HEK293 (cell line): ENCODE measurements at regions not wholly inside any gene's neighbourhood (a gene's known extent, or its start where the extent isn't known, plus 50 kb on each side); places are given as distances from the start of the nearest gene placed in this dataset.
A peak's percentile ranks its signal among the peaks of the same experiment; 100 is the strongest.

ENCODE experiments used
- BCL11A ChIP-seq: fragments of 450-650 bp; formaldehyde crosslinking; IDR thresholded peaks from 2 replicates; pipeline ENCODE4 v1.5.1; 2016; ENCODE audit warnings: low read depth, missing biosample characterization, missing genetic modification characterization
- OSR2 ChIP-seq: fragments of 450-650 bp; formaldehyde crosslinking; IDR thresholded peaks from 2 replicates; pipeline ENCODE4 v1.5.1; 2016; ENCODE audit warnings: missing biosample characterization, missing genetic modification characterization
- PRDM10 ChIP-seq: fragments of 450-650 bp; formaldehyde crosslinking; IDR thresholded peaks from 2 replicates; pipeline ENCODE4 v1.5.1; 2016; ENCODE audit warnings: missing biosample characterization, missing genetic modification characterization
- SALL2 ChIP-seq: fragments of 450-650 bp; formaldehyde crosslinking; IDR thresholded peaks from 2 replicates; pipeline ENCODE4 v1.5.0; 2017; ENCODE audit warnings: missing biosample characterization, mild to moderate bottlenecking, missing genetic modification characterization, borderline replicate concordance
- SCRT1 ChIP-seq: fragments of 450-650 bp; formaldehyde crosslinking; IDR thresholded peaks from 2 replicates; pipeline ENCODE4 v1.5.1; 2016; ENCODE audit warnings: missing biosample characterization, missing genetic modification characterization, borderline replicate concordance
- SP7 ChIP-seq: fragments of 450-650 bp; formaldehyde crosslinking; IDR thresholded peaks from 2 replicates; pipeline ENCODE4 v1.5.1; 2016; ENCODE audit warnings: missing biosample characterization, missing genetic modification characterization
- ZBTB11 ChIP-seq: fragments of 450-650 bp; formaldehyde crosslinking; conservative IDR thresholded peaks from 2 replicates; pipeline ENCODE4 v1.5.1; 2016; ENCODE audit warnings: low read depth, missing biosample characterization, missing genetic modification characterization
- ZBTB20 ChIP-seq: fragments of 450-650 bp; formaldehyde crosslinking; IDR thresholded peaks from 2 replicates; pipeline ENCODE4 v1.5.1; 2016; ENCODE audit warnings: missing biosample characterization, missing genetic modification characterization
- ZNF157 ChIP-seq: fragments of 450-650 bp; formaldehyde crosslinking; IDR thresholded peaks from 2 replicates; pipeline ENCODE4 v1.5.1; 2016; ENCODE audit warnings: missing biosample characterization, missing genetic modification characterization
- ZNF2 ChIP-seq: fragments of 450-650 bp; formaldehyde crosslinking; IDR thresholded peaks from 2 replicates; pipeline ENCODE4 v1.5.1; 2016; ENCODE audit warnings: missing biosample characterization, missing genetic modification characterization
- ZNF202 ChIP-seq: fragments of 450-650 bp; formaldehyde crosslinking; IDR thresholded peaks from 2 replicates; pipeline ENCODE4 v1.5.1; 2016; ENCODE audit warnings: missing biosample characterization, missing genetic modification characterization, borderline replicate concordance
- ZNF292 ChIP-seq: fragments of 450-650 bp; formaldehyde crosslinking; IDR thresholded peaks from 2 replicates; pipeline ENCODE4 v1.5.1; 2016; ENCODE audit warnings: low read depth, missing biosample characterization, missing genetic modification characterization, borderline replicate concordance
- ZNF302 ChIP-seq: fragments of 450-650 bp; formaldehyde crosslinking; IDR thresholded peaks from 2 replicates; pipeline ENCODE4 v1.5.1; 2016; ENCODE audit warnings: missing biosample characterization, missing genetic modification characterization, low read depth
- ZNF354C ChIP-seq: fragments of 450-650 bp; formaldehyde crosslinking; IDR thresholded peaks from 2 replicates; pipeline ENCODE4 v1.5.1; 2016; ENCODE audit warnings: missing biosample characterization, missing genetic modification characterization, low read depth, borderline replicate concordance
- ZNF366 ChIP-seq: fragments of 450-650 bp; formaldehyde crosslinking; conservative IDR thresholded peaks from 2 replicates; pipeline ENCODE4 v1.5.1; 2016; ENCODE audit warnings: missing biosample characterization, missing genetic modification characterization
- ZNF398 ChIP-seq: fragments of 450-650 bp; formaldehyde crosslinking; IDR thresholded peaks from 2 replicates; pipeline ENCODE4 v1.5.1; 2017; ENCODE audit warnings: missing biosample characterization, missing genetic modification characterization
- ZNF473 ChIP-seq: fragments of 450-650 bp; formaldehyde crosslinking; IDR thresholded peaks from 2 replicates; pipeline ENCODE4 v1.5.1; 2017; ENCODE audit warnings: missing biosample characterization, missing genetic modification characterization
- ZNF596 ChIP-seq: fragments of 450-650 bp; IDR thresholded peaks from 2 replicates; pipeline ENCODE4 v1.5.0; 2018; ENCODE audit warnings: missing biosample characterization, mild to moderate bottlenecking, missing genetic modification characterization, moderate library complexity
- ZNF621 ChIP-seq: fragments of 450-650 bp; formaldehyde crosslinking; IDR thresholded peaks from 2 replicates; pipeline ENCODE4 v1.5.1; 2017; ENCODE audit warnings: missing biosample characterization, missing genetic modification characterization
- TF ChIP-seq, protein P1 (sequence below): fragments of 450-650 bp; formaldehyde crosslinking; IDR thresholded peaks from 2 replicates; pipeline ENCODE4 v1.5.1; 2016; ENCODE audit warnings: missing biosample characterization, missing genetic modification characterization
- TF ChIP-seq, protein P2 (sequence below): fragments of 450-650 bp; formaldehyde crosslinking; IDR thresholded peaks from 2 replicates; pipeline ENCODE4 v1.5.0; 2017; ENCODE audit warnings: missing biosample characterization, missing genetic modification characterization, borderline replicate concordance
- TF ChIP-seq, protein P3 (sequence below): fragments of 450-650 bp; formaldehyde crosslinking; IDR thresholded peaks from 2 replicates; pipeline ENCODE4 v1.5.1; 2017; ENCODE audit warnings: missing biosample characterization, missing genetic modification characterization

DNA sequence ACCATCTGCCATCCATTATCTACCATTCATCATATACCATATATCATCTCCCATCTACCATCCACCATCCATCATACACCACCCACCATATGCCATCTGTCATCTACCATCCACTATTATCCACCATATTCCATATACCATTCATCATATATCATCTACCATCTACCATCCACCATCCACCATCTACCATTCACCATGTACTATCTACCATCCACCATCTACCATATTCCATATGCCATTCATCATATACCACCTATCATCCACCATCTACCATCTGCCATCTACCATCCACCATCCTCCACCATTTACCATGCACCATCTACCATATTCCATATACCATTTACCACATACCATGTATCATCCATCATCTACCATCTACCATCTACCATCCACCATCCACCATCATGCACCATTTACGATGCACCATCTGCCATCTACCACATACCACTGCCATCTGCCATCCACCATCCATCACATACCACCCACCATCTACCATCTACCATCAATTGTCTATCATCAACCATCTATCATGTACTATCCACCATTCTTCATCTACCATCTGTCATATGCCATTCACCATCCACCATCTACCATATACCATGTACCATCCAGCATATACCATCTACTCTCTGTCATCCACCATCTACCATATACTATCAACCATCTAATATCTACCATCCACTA is 50.6 kb upstream of the RAB4A start (continued):
- TF ChIP-seq ZNF302, result no peak
- TF ChIP-seq ZBTB20 (tag by site-specific recombination), result no peak
- no peak; the same call in 1 of the 2 replicates for TF ChIP-seq SP7 (tag by site-specific recombination)
- no peak for TF ChIP-seq SALL2 (tag by site-specific recombination)
- TF ChIP-seq BCL11A (tag by site-specific recombination), result no peak
- peak; percentile 18; the same call in 1 of the 2 replicates for TF ChIP-seq ZNF473
- TF ChIP-seq ZNF398, result peak; percentile 51
- TF ChIP-seq ZNF366 (tag by site-specific recombination), result no peak; the same call in 1 of the 2 replicates
- TF ChIP-seq ZNF292 (tag by site-specific recombination), result 0 out of 2 replicates have a peak, but pooled peaks have one; percentile 14
- no peak for TF ChIP-seq OSR2 (tag by site-specific recombination)
- 0 out of 2 replicates have a peak, but pooled peaks have one; percentile 4 for TF ChIP-seq ZNF354C (tag by site-specific recombination)
- TF ChIP-seq PRDM10, result no peak
- TF ChIP-seq ZNF596 (tag by site-specific recombination), result no peak
- TF ChIP-seq, protein P1, sequence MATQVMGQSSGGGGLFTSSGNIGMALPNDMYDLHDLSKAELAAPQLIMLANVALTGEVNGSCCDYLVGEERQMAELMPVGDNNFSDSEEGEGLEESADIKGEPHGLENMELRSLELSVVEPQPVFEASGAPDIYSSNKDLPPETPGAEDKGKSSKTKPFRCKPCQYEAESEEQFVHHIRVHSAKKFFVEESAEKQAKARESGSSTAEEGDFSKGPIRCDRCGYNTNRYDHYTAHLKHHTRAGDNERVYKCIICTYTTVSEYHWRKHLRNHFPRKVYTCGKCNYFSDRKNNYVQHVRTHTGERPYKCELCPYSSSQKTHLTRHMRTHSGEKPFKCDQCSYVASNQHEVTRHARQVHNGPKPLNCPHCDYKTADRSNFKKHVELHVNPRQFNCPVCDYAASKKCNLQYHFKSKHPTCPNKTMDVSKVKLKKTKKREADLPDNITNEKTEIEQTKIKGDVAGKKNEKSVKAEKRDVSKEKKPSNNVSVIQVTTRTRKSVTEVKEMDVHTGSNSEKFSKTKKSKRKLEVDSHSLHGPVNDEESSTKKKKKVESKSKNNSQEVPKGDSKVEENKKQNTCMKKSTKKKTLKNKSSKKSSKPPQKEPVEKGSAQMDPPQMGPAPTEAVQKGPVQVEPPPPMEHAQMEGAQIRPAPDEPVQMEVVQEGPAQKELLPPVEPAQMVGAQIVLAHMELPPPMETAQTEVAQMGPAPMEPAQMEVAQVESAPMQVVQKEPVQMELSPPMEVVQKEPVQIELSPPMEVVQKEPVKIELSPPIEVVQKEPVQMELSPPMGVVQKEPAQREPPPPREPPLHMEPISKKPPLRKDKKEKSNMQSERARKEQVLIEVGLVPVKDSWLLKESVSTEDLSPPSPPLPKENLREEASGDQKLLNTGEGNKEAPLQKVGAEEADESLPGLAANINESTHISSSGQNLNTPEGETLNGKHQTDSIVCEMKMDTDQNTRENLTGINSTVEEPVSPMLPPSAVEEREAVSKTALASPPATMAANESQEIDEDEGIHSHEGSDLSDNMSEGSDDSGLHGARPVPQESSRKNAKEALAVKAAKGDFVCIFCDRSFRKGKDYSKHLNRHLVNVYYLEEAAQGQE (tag by site-specific recombination), result peak; percentile 70; the same call in 1 of the 2 replicates
- 0 out of 2 replicates have a peak, but pooled peaks have one; percentile 21 for TF ChIP-seq ZNF2
- TF ChIP-seq ZNF621 (tag by site-specific recombination), result peak; percentile 19
- TF ChIP-seq, protein P2, sequence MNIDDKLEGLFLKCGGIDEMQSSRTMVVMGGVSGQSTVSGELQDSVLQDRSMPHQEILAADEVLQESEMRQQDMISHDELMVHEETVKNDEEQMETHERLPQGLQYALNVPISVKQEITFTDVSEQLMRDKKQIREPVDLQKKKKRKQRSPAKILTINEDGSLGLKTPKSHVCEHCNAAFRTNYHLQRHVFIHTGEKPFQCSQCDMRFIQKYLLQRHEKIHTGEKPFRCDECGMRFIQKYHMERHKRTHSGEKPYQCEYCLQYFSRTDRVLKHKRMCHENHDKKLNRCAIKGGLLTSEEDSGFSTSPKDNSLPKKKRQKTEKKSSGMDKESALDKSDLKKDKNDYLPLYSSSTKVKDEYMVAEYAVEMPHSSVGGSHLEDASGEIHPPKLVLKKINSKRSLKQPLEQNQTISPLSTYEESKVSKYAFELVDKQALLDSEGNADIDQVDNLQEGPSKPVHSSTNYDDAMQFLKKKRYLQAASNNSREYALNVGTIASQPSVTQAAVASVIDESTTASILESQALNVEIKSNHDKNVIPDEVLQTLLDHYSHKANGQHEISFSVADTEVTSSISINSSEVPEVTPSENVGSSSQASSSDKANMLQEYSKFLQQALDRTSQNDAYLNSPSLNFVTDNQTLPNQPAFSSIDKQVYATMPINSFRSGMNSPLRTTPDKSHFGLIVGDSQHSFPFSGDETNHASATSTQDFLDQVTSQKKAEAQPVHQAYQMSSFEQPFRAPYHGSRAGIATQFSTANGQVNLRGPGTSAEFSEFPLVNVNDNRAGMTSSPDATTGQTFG (tag by site-specific recombination), result peak; percentile 90; the same call in 1 of the 2 replicates
- no peak; the same call in none of the 2 replicates for TF ChIP-seq ZNF157 (tag by site-specific recombination)
- no peak for TF ChIP-seq ZNF202 (tag by site-specific recombination)
- no peak; the same call in 1 of the 2 replicates for TF ChIP-seq SCRT1
- TF ChIP-seq, protein P3, sequence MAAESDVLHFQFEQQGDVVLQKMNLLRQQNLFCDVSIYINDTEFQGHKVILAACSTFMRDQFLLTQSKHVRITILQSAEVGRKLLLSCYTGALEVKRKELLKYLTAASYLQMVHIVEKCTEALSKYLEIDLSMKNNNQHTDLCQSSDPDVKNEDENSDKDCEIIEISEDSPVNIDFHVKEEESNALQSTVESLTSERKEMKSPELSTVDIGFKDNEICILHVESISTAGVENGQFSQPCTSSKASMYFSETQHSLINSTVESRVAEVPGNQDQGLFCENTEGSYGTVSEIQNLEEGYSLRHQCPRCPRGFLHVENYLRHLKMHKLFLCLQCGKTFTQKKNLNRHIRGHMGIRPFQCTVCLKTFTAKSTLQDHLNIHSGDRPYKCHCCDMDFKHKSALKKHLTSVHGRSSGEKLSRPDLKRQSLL, result no peak
- TF ChIP-seq ZBTB11 (tag by site-specific recombination), result no peak
